ENCODE measurements at regions not wholly inside any gene's neighbourhood (a gene's known extent, or its start where the extent isn't known, plus 50 kb on each side); places are given as distances from the start of the nearest gene placed in this dataset.
"Not testable (repeated sequence)": the region's sequence is repeated elsewhere in the genome, so short reads cannot be mapped to it uniquely, and the experiment has no call there.

GRCh38 chr11:101779167-101779566 lies 135.6 kb upstream of the CEP126 start:
- TF ChIP-seq CTCF, POLR2A (IDR thresholded peaks at IDR 0.05): not testable (repeated sequence)
